ENCODE measurements at regions not wholly inside any gene's neighbourhood (a gene's known extent, or its start where the extent isn't known, plus 50 kb on each side); places are given as distances from the start of the nearest gene placed in this dataset.
"Not testable (repeated sequence)": the region's sequence is repeated elsewhere in the genome, so short reads cannot be mapped to it uniquely, and the experiment has no call there.

DNA sequence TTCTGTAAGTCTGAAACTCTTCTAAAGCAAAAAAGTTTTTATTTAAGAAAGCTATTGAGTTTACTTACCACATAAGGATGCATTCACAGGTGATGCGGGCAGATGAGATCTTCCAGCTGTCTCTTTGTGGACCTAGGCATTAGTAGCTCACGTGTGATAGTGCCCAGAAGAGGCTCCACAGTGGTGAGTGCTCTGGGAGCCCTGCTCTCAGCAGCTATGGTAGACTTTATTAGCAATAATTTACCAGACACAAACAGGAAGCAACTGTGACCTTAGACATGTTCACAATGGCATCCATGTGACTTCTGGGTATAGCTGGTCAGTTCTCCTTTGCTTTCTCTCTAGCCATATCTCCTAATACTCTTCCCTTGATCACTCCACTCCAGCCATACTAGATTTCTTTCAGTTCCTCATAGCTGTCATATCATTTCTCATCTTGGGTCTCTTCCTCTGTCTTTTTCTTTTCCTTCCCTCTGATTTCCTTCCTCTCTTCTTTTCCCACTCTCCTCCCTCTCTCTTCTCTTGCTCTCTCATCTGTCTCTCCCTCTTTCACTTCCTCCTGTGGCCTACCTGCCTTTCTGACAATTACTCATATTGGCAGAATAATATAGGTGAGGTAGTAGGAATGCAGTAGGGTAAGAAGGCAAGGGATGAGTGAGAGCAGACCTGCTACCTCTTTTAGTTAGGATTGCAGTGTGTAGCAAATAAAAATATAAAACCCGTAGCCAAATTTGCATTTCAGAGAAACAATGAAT, 75.2 kb upstream of the SCAF11 start:
- Mint-ChIP-seq H3K9me3 (no peaks in the 10 kb centered on the region), H3K4me3 (no peak overlapping the region), H3K36me3 (ENCODE audit: insufficient read depth) (no peaks in the 10 kb centered on the region), H3K4me1 (ENCODE audit: low read depth) (no peaks in the 10 kb centered on the region), H3K27me3 (ENCODE audit: low read depth) (no peaks in the 10 kb centered on the region)
- ATAC-seq (no peak), DNase-seq (no peak)

DNA sequence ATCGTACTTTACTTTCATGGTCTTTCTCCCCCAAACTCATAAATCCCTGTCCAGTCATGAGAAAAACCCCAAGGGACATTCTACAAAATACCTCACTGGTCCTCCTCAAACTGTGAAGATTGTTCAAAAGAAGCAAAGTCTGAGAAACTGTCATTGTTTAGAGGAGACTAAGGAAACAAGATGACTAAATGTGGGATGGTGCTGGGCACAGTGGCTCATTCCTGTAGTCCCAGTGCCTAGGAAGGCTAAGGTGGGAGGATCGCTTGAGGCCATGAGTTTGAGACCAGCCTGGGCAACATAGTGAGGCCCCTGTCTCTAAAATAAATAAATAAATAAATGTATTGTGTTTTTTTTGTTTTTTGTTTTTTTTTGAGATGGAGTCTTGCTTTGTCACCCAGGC, 74.2 kb upstream of the SCAF11 start:
- no peaks in the 10 kb centered on the region for H3K27me3 Mint-ChIP-seq (ENCODE audit: low read depth)
- peaks cover 4% of the 10 kb centered on the region for H3K9me3 Mint-ChIP-seq
- ATAC-seq (no peak), DNase-seq (no peak)
- H3K36me3 Mint-ChIP-seq (ENCODE audit: insufficient read depth), result no peaks in the 10 kb centered on the region
- H3K4me3 Mint-ChIP-seq, result no peak overlapping the region
- no peaks in the 10 kb centered on the region for H3K4me1 Mint-ChIP-seq (ENCODE audit: low read depth)

- ATAC-seq; DNase-seq; H3K4me1 Mint-ChIP-seq (ENCODE audit: low read depth); H3K36me3 Mint-ChIP-seq (ENCODE audit: insufficient read depth); H3K27me3 Mint-ChIP-seq (ENCODE audit: low read depth); H3K4me3 Mint-ChIP-seq: not testable (repeated sequence)
- peaks cover 22% of the 10 kb centered on the region for H3K9me3 Mint-ChIP-seq
Measured at GRCh38 chr12:46058697-46059096, 68.3 kb upstream of the SCAF11 start.

- ATAC-seq, result no peak
- H3K9me3 Mint-ChIP-seq, result peaks cover 32% of the 10 kb centered on the region
Measured at GRCh38 chr12:46050805-46051204, 60.4 kb upstream of the SCAF11 start.

DNA sequence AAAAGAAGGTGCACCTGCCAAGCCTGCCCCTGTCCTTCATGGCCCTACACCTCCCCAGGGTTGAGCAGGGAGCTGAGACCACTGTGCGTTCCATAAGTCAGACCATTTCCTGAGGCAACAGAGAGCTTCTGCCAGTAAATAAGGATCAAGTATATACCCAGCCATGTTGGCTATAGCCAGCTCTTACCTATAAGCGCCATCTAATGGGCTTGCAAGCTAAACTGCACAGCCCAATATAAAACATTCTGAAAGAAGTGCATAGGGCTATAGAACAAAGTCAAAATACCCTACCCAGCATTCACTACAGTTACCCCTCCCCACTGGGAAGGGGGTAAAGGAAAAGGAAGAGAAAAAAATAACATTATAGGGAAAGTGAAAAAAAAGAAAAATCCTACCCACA, 59.3 kb upstream of the SCAF11 start:
- Mint-ChIP-seq H3K27me3 (ENCODE audit: low read depth) (peaks cover 11% of the 10 kb centered on the region), H3K9me3 (peaks cover 36% of the 10 kb centered on the region), H3K36me3 (ENCODE audit: insufficient read depth) (peaks cover 4% of the 10 kb centered on the region), H3K4me3 (no peak overlapping the region), H3K4me1 (ENCODE audit: low read depth) (no peaks in the 10 kb centered on the region)
- ATAC-seq (no peak), DNase-seq (no peak)

More at GRCh38 chr12:46050805-46051204, 60.4 kb upstream of the SCAF11 start:
- Mint-ChIP-seq H3K4me1 (ENCODE audit: low read depth) (no peaks in the 10 kb centered on the region), H3K27me3 (ENCODE audit: low read depth) (peaks cover 13% of the 10 kb centered on the region), H3K36me3 (ENCODE audit: insufficient read depth) (peaks cover 4% of the 10 kb centered on the region), H3K4me3 (no peak overlapping the region)
- no peak for DNase-seq

DNA sequence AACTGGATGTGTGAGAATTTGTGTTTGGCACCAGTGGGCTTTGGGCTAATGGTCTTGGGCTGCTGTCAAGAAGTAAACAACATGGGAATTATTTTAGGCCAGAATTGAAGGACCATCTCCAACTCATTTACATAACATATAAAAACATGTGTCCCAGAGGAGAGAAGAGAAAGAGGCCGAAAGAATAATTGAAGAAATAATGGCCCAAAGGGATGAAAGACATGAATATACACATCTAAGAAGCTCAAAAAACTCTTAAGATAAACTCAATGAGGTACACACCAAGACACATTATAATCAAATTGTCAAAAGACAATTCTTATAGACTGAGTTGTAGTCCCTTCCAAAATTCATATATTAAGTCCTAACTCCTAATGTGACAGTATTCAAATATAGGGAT, 56.1 kb upstream of the SCAF11 start:
- Mint-ChIP-seq H3K4me3 (no peak overlapping the region), H3K27me3 (ENCODE audit: low read depth) (peaks cover 13% of the 10 kb centered on the region)
- DNase-seq, result no peak

DNA sequence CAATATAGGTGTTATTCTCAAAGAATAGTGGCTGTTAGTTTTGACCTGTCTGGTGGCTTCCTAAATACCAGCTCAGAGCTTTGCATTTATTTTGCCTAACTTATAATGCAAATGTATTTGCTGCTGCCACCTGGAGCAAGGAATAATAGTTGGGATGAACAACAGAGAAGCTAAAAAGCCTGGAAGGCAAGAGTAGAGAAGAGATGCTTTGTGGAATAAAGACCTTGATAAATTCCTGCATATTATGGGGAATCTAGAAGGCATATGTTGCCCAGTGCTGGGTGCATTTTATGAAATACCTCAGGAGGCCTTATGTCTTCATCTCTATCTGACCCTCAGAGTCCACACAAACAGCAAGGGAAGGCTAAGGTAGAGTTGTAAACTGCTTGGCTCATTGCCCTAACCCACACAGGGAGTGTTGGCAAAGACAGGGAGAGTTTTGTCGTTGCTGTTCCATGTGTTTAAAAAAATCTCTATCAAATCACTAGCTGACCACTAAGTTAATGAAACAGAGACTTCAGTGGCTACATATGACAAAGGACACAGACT, 53.7 kb upstream of the SCAF11 start:
- DNase-seq, result no peak
- no peak for ATAC-seq

More for the DNA sequence above, 56.1 kb upstream of the SCAF11 start:
- Mint-ChIP-seq H3K9me3 (peaks cover 32% of the 10 kb centered on the region), H3K4me1 (ENCODE audit: low read depth) (no peaks in the 10 kb centered on the region), H3K36me3 (ENCODE audit: insufficient read depth) (peaks cover 4% of the 10 kb centered on the region)
- no peak for ATAC-seq

More for the DNA sequence above, 53.7 kb upstream of the SCAF11 start:
- Mint-ChIP-seq H3K4me1 (ENCODE audit: low read depth) (no peaks in the 10 kb centered on the region), H3K4me3 (no peak overlapping the region), H3K36me3 (ENCODE audit: insufficient read depth) (peaks cover under 1% of the 10 kb centered on the region), H3K9me3 (peaks cover 14% of the 10 kb centered on the region), H3K27me3 (ENCODE audit: low read depth) (peaks cover 14% of the 10 kb centered on the region)
